Epithelial cell of esophagus (primary cell): ENCODE measurements at regions not wholly inside any gene's neighbourhood (a gene's known extent, or its start where the extent isn't known, plus 50 kb on each side); places are given as distances from the start of the nearest gene placed in this dataset.
A peak's percentile ranks its signal among the peaks of the same experiment; 100 is the strongest.

Experiments
- DNase-seq: peaks from one replicate; pipeline ENCODE4 v3.0.0; 2010; ENCODE audit warnings: low read depth
- H3K4me3 ChIP-seq: 2 replicates; pipeline ENCODE4 v1.5.1; 2011; ENCODE audit warnings: mild to moderate bottlenecking, low read length, control low read depth
- TF ChIP-seq, protein P1 (sequence below): IDR thresholded peaks from 2 replicates; pipeline ENCODE4 v1.5.1; 2011; ENCODE audit warnings: low read depth, mild to moderate bottlenecking, low read length, control low read depth, inconsistent platforms; ENCODE audit not compliant: insufficient read depth; ENCODE audit errors: missing control alignments

DNA sequence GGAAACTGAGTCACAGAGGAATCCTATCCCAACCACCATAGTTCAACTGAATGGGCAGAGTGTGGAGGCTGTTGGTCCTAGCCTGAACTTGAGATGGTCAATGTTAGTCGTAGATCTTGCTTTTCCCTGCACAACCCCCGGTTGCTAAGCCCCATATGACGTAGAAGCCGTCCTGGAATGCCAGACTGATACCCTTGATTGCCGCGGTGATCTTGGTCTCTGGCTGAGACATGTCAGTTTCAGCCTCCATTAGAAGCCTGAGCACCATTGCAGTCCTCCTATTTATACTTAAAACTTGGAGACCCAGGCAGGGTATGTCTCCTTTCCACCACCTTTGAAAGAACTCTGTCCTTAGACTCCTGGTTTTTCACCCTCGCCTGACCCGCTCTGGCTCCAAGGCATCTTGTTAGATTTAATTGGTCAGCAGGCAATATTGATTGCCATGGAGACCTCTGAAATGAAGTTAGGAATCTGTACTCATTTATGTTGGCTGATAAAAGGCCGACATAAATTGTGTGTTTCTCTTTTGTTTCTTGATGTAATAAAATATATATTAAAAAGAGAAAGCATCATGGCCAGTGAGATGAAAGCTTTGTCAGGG lies 53.4 kb downstream of the RPLP1 start:
- no peak for DNase-seq
- H3K4me3 ChIP-seq = no peak overlapping the region
- TF ChIP-seq, protein P1, sequence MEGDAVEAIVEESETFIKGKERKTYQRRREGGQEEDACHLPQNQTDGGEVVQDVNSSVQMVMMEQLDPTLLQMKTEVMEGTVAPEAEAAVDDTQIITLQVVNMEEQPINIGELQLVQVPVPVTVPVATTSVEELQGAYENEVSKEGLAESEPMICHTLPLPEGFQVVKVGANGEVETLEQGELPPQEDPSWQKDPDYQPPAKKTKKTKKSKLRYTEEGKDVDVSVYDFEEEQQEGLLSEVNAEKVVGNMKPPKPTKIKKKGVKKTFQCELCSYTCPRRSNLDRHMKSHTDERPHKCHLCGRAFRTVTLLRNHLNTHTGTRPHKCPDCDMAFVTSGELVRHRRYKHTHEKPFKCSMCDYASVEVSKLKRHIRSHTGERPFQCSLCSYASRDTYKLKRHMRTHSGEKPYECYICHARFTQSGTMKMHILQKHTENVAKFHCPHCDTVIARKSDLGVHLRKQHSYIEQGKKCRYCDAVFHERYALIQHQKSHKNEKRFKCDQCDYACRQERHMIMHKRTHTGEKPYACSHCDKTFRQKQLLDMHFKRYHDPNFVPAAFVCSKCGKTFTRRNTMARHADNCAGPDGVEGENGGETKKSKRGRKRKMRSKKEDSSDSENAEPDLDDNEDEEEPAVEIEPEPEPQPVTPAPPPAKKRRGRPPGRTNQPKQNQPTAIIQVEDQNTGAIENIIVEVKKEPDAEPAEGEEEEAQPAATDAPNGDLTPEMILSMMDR = no peak

DNA sequence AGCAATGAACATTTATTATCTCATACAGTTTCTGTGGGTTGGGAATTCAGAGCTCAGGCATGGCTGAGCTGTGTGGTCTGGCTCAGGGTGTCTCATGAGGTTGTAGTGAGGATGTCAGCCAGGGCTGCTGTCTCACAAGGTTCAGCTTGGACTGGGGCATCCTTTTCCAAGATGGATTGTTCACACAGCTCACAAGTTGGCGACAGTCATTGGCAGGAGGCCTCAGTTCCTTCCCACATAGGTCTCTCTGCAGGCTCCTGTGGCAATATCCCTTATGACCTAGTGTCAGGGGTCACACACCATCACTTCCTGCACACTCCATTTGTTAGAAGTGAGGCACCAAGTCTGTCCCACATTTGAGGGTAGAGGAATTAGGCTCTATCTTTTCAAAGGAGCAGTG lies 56.0 kb downstream of the RPLP1 start:
- H3K4me3 ChIP-seq = no peak overlapping the region
- TF ChIP-seq, protein P1 = no peak
- no peak for DNase-seq

DNA sequence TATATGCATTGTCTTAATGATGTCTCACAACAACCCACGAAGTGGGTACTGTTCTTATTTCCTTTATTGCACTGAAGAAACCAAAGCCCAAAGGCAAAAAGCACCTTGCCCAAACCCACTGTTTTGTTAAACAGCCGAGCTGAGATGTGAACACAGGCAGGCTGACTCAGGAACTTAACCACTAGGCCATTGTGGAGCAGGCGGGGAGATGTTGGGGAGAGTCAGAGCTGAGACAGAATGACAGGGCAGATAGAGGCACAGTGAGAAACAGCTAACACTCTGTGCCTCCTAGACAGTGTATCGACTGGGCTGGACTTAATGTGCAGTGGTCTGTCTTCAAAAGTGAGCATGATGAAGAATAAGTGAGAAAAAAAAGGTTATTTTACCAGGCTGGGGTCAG lies 56.5 kb downstream of the RPLP1 start:
- TF ChIP-seq, protein P1 = no peak
- H3K4me3 ChIP-seq = no peak overlapping the region
- DNase-seq = peak; percentile 32

DNA sequence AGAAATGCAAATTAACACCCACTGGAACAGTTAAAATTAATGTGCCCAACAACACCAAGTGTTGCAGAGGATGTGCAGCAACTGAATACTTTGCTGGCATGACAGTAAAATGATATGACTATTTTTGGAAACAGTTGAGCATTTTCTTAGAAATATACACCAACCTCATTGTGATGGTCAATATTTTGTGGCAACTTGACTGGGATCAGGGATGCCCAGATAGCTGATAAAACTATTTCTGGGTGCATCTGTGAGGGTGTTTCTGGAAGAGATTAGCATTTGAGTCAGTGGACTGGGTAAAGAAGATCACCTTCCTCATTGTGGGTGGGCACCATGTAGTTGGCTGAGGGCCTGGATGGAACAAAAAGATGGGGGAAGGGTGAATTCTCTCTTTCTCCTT lies 57.9 kb downstream of the RPLP1 start:
- H3K4me3 ChIP-seq = no peak overlapping the region
- no peak for DNase-seq
- TF ChIP-seq, protein P1 = no peak

DNA sequence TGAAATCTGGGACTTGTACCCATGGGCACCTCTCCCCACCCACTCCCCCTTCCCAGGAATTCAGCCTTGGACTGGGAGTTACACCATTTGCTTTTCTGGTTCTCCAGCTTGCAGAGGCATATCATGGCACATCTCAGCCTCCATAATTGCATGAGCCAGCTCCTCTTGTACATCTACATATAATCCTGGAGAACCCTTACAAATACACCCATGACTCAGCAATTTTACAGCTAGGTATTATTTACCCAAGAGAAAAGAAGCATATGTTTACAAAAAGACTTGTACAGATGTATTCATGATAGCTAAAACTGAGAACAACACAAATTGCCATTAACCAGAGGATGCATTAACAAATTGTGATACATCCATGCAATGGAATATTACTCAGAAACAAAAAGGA lies 58.4 kb downstream of the RPLP1 start:
- TF ChIP-seq, protein P1 = no peak
- no peak for DNase-seq
- no peak overlapping the region for H3K4me3 ChIP-seq

DNA sequence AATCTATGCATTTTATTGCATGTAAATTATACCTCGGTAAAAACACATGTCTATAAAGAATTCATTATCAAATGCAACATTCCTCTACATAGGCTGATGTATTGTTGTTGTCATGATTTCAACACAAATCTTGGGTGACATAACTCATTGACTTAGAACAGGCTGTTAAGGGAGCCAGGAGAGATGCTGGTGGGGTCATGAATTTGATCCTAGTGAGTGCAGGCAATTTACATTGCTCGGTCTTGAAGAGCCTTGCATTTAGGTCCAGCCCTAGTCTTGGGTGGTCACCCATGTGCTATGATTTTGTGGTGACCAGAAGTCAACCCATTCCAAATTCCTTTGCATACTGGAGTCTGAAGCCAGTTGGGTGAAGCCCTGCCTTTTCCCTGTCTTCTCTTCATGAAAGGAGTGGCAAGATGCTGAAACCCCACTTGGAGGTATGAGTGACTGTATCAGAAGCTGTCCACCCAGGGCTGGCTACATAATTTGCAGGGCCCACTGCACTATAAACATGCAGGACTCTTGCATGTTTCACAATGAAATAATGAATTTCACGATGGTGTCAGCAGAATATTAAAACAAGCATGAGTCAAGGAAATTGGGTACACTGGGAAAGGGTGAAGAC lies 59.2 kb downstream of the RPLP1 start:
- no peak overlapping the region for H3K4me3 ChIP-seq
- TF ChIP-seq, protein P1 = no peak
- DNase-seq = no peak

DNA sequence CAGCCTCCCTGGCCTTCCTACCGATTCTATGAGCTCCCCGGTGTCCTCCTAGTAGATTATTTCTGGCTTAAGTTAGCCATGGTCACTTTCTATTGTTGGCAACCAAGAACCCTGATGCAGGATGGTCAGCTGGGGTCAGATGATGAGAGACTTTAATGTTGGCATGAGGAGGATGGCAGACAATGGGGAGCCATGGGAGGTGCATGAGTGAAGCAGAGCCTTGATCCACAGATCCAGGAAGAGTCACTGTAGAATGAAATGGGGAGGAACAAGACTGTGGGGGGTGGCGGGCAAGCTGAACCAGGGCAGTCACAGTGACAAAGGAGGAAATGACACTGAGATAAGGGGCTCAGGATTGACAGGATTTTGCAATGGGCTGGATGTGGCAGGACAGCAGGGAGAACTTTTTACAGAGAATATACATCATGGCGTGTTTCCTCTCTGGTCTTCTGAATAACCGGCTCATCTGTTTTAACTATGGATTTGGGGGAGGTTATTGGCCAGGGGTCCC lies 60.9 kb downstream of the RPLP1 start:
- no peak overlapping the region for H3K4me3 ChIP-seq
- TF ChIP-seq, protein P1 = no peak
- DNase-seq = no peak
